HCT116 (cell line): ENCODE measurements at regions not wholly inside any gene's neighbourhood (a gene's known extent, or its start where the extent isn't known, plus 50 kb on each side); places are given as distances from the start of the nearest gene placed in this dataset.

Experiments
- ATAC-seq: fragments of 200-7000 bp; cut with Tn5 transposase; 2 replicates; pipeline ENCODE4 v1.9.1; 2020; ENCODE audit warnings: mild to moderate bottlenecking, moderate library complexity
- BruUV-seq: library from RNA; stranded (reverse); fragments of 400-500 nt; replicated peaks from 2 replicates; lab custom pipeline; 2021; lab: Mats Ljungman, UMichigan
- CTCF ChIA-PET: fragments of 300-600 bp; sonication (Branson Sonifier 250); formaldehyde crosslinking; loops from one replicate; lab custom pipeline; 2021; ENCODE audit warnings: antibody characterized with exemption; lab: Charles Lee
- POLR2A ChIA-PET: fragments of 300-600, 350-600 bp; sonication (Branson Sonifier 250); formaldehyde crosslinking; loops from one replicate; lab custom pipeline; 2021; ENCODE audit warnings: antibody characterized with exemption; lab: Charles Lee
- RAD21 ChIA-PET, 2 experiments: fragments of 300-600 bp; sonication (Branson Sonifier 250); formaldehyde crosslinking; loops; one replicate each; lab custom pipeline; 2023; ENCODE audit warnings: low total read pairs in 2 of 2; ENCODE audit not compliant: uncharacterized antibody in 2 of 2, unreplicated experiment in 2 of 2, low non-redundant PET in 1 of 2; lab: Charles Lee
- DNase-seq: peaks from one replicate; pipeline ENCODE4 v3.0.0-alpha.2; 2010; ENCODE audit warnings: low read depth, low spot score
- H2AFZ ChIP-seq: fragments of 200-600 bp; shearing (Covaris generic), sonication (generic); 2 replicates; pipeline ENCODE4 v1.6.1; 2017; ENCODE audit warnings: low read depth, mixed run types, mixed read lengths, antibody characterized with exemption, low read length; ENCODE audit not compliant: poor library complexity, severe bottlenecking
- H3K27ac ChIP-seq: 2 replicates; pipeline ENCODE4 v1.5.1; 2012; ENCODE audit warnings: low read depth, low read length
- H3K27me3 ChIP-seq: fragments of 200-600 bp; sonication (generic); 2 replicates; pipeline ENCODE4 v1.6.1; 2016; ENCODE audit warnings: mixed run types, low read length, mixed read lengths; ENCODE audit not compliant: insufficient read depth
- H3K36me3 ChIP-seq, 2 experiments: fragments of 200-500 bp in 1 of 2; fragments of 200-600 bp in 1 of 2; sonication (Bioruptor generic) in 1 of 2; sonication (generic) in 1 of 2; 2 replicates each; pipeline versions ENCODE4 v1.5.1 to v1.6.1; 2014 to 2016; ENCODE audit warnings: low read length in 2 of 2, inconsistent platforms in 1 of 2, mixed read lengths in 1 of 2, mixed run types in 1 of 2; ENCODE audit not compliant: insufficient read depth in 2 of 2, control insufficient read depth in 1 of 2
- H3K4me1 ChIP-seq, 2 experiments: fragments of 200-600 bp in 1 of 2; sonication (generic) in 1 of 2; 2 replicates each; pipeline versions ENCODE4 v1.5.1 to v1.6.1; 2012 to 2017; ENCODE audit warnings: low read length in 2 of 2, inconsistent platforms in 1 of 2, mild to moderate bottlenecking in 1 of 2, mixed read lengths in 1 of 2, mixed run types in 1 of 2, moderate library complexity in 1 of 2; ENCODE audit not compliant: insufficient read depth in 2 of 2, control insufficient read depth in 1 of 2
- H3K4me2 ChIP-seq: fragments of 200-600 bp; sonication (generic); 2 replicates; pipeline ENCODE4 v1.6.1; 2017; ENCODE audit warnings: mixed run types, low read length, mixed read lengths
- H3K4me3 ChIP-seq, 2 experiments: fragments of 200-600 bp in 1 of 2; sonication (generic) in 1 of 2; replicated peaks in 1 of 2; 2 replicates each; pipeline ENCODE4 v1.5.1; 2011 to 2016; ENCODE audit warnings: low read length in 2 of 2, control low read depth in 1 of 2, low read depth in 1 of 2, mild to moderate bottlenecking in 1 of 2, mixed read lengths in 1 of 2, mixed run types in 1 of 2
- H3K79me2 ChIP-seq: fragments of 200-600 bp; sonication (generic); 2 replicates; pipeline ENCODE4 v1.6.1; 2017; ENCODE audit warnings: mild to moderate bottlenecking, mixed run types, low read length, moderate library complexity, mixed read lengths; ENCODE audit not compliant: insufficient read depth
- H3K9ac ChIP-seq: fragments of 200-600 bp; sonication (generic); 2 replicates; pipeline ENCODE4 v1.6.1; 2016; ENCODE audit warnings: low read length, mixed read lengths
- H3K9me2 ChIP-seq: fragments of 200-600 bp; sonication (generic), shearing (Covaris generic); 2 replicates; pipeline ENCODE4 v1.6.1; 2017; ENCODE audit warnings: mixed run types, mild to moderate bottlenecking, moderate library complexity; ENCODE audit not compliant: insufficient read depth
- H3K9me3 ChIP-seq, 2 experiments: fragments of 200-500 bp in 1 of 2; fragments of 200-600 bp in 1 of 2; sonication (Bioruptor generic) in 1 of 2; sonication (generic) in 1 of 2; 2 replicates each; pipeline ENCODE4 v1.6.1; 2014 to 2017; ENCODE audit warnings: low read length in 2 of 2, mixed read lengths in 2 of 2, inconsistent platforms in 1 of 2, low read depth in 1 of 2, mild to moderate bottlenecking in 1 of 2, mixed run types in 1 of 2, moderate library complexity in 1 of 2; ENCODE audit not compliant: control insufficient read depth in 1 of 2, insufficient read depth in 1 of 2
- H4K20me1 ChIP-seq: fragments of 200-600 bp; sonication (generic), shearing (Covaris generic); 2 replicates; pipeline ENCODE4 v1.6.1; 2017; ENCODE audit warnings: mixed run types, mild to moderate bottlenecking, moderate library complexity; ENCODE audit not compliant: insufficient read depth
- CBX3 ChIP-seq: IDR thresholded peaks from 2 replicates; pipeline ENCODE4 v1.6.1; 2012; ENCODE audit warnings: low read depth
- EGR1 ChIP-seq: IDR thresholded peaks from 2 replicates; pipeline ENCODE4 v1.6.1; 2012; ENCODE audit warnings: low read depth
- ELF1 ChIP-seq: IDR thresholded peaks from 2 replicates; pipeline ENCODE4 v1.6.1; 2012; ENCODE audit warnings: low read depth, borderline replicate concordance
- EZH2phosphoT487 ChIP-seq: fragments of 200-600 bp; IDR thresholded peaks from 2 replicates; pipeline ENCODE4 v1.6.1; 2018; ENCODE audit warnings: antibody characterized with exemption, borderline replicate concordance
- JUND ChIP-seq: IDR thresholded peaks from 2 replicates; pipeline ENCODE4 v1.6.1; 2012
- POLR2A ChIP-seq: IDR thresholded peaks from 2 replicates; pipeline ENCODE4 v1.7.0; 2011; ENCODE audit warnings: borderline replicate concordance; ENCODE audit not compliant: insufficient read depth, insufficient read length; ENCODE audit errors: extremely low read depth
- POLR2AphosphoS5 ChIP-seq: IDR thresholded peaks from 2 replicates; pipeline ENCODE4 v1.6.1; 2011; ENCODE audit warnings: mild to moderate bottlenecking, low read depth, low read length, moderate library complexity
- SIN3A ChIP-seq: IDR thresholded peaks from 2 replicates; pipeline ENCODE4 v1.6.1; 2012; ENCODE audit warnings: low read depth
- SRF ChIP-seq: IDR thresholded peaks from 2 replicates; pipeline ENCODE4 v1.6.1; 2012; ENCODE audit warnings: low read depth
- ZNF274 ChIP-seq: fragments of 200-500 bp; sonication (Bioruptor generic); IDR thresholded peaks from 2 replicates; pipeline ENCODE4 v1.6.1; 2014; ENCODE audit warnings: mild to moderate bottlenecking, low read depth, low read length, inconsistent platforms
- intact Hi-C: fragments of 100-400 bp; cut with micrococcal nuclease; formaldehyde crosslinking; loops from 2 replicates; pipeline ENCODE4 v1.10.0; 2022
- TF ChIP-seq, protein P1 (sequence below): IDR thresholded peaks from 2 replicates; pipeline ENCODE4 v1.6.1; 2012; ENCODE audit warnings: low read depth

DNA sequence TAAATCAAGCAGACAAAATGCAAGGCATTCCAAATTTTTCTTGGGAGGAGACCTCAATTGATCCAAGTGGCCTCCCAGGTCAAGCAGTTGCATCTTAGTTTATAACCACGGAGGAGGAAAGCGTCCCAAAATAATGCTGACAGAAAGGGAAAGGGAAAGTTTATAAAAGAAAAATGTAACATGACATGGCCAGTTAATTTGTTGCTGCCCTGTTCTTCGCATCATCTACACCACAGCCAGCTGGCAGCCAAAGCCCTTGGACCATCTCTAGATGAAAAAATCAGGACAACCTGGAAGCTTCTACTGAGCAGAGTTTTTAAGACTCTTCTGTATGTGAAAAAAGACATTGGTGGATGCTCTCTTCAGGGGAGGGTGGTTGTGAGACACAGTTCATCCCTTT lies 128.8 kb upstream of the FBXL7 start:
- DNase-seq: no peak
- BruUV-seq: no TSS peak
- Histone ChIP-seq H3K36me3 (no peaks in the 10 kb centered on the region), H3K4me2 (no peak overlapping the region), H3K9me2 (no peaks in the 10 kb centered on the region), H3K9me3 (peaks cover 17 to 25% of the 10 kb centered on the region in 2 experiments; a peak in 2 of 4 replicates), H2AFZ (no peak overlapping the region), H3K4me3 (no peak overlapping the region), H3K27me3 (no peaks in the 10 kb centered on the region), H3K4me1 (no peaks in the 10 kb centered on the region), H3K79me2 (no peaks in the 10 kb centered on the region), H3K9ac (no peak overlapping the region)
- RAD21 ChIA-PET: no interaction called here
- POLR2A ChIA-PET: no interaction called here
- CTCF ChIA-PET: no interaction called here
- intact Hi-C loops: no loop called here
- TF ChIP-seq ZNF274 (no peak), ELF1 (no peak), JUND (no peak), CBX3 (no peak), EGR1 (no peak)
- TF ChIP-seq, protein P1, sequence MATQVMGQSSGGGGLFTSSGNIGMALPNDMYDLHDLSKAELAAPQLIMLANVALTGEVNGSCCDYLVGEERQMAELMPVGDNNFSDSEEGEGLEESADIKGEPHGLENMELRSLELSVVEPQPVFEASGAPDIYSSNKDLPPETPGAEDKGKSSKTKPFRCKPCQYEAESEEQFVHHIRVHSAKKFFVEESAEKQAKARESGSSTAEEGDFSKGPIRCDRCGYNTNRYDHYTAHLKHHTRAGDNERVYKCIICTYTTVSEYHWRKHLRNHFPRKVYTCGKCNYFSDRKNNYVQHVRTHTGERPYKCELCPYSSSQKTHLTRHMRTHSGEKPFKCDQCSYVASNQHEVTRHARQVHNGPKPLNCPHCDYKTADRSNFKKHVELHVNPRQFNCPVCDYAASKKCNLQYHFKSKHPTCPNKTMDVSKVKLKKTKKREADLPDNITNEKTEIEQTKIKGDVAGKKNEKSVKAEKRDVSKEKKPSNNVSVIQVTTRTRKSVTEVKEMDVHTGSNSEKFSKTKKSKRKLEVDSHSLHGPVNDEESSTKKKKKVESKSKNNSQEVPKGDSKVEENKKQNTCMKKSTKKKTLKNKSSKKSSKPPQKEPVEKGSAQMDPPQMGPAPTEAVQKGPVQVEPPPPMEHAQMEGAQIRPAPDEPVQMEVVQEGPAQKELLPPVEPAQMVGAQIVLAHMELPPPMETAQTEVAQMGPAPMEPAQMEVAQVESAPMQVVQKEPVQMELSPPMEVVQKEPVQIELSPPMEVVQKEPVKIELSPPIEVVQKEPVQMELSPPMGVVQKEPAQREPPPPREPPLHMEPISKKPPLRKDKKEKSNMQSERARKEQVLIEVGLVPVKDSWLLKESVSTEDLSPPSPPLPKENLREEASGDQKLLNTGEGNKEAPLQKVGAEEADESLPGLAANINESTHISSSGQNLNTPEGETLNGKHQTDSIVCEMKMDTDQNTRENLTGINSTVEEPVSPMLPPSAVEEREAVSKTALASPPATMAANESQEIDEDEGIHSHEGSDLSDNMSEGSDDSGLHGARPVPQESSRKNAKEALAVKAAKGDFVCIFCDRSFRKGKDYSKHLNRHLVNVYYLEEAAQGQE: no peak
- TF ChIP-seq, all 23 proteins: peak for 0
- no peaks in the 10 kb centered on the region for H4K20me1 ChIP-seq
- no peak for ATAC-seq
- no peak overlapping the region for H3K27ac ChIP-seq

DNA sequence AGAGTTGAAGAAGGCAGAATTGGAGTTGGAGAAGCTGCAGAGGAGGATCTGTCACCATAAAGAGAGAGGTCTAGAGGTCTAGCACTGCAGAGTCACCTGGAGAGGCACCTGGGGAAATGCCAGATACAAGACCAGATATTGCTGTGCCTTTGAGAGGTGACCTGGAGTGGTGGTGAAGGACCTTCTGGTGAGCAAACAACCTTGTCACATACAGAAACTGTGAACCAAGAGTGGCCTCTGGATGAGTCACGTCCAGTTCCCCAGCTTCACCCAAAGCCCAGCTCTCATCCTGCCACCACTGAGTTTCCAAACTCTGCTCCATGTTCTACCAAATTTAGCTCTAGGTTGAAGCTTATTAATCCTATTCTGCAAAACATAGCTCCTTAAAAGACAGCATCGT lies 131.1 kb upstream of the FBXL7 start:
- Histone ChIP-seq H3K27ac (no peak overlapping the region), H3K4me1 (no peaks in the 10 kb centered on the region), H3K9ac (no peak overlapping the region), H3K4me2 (no peak overlapping the region), H3K9me3 (peaks cover 22 to 23% of the 10 kb centered on the region in 2 experiments; a peak in 2 of 4 replicates), H3K9me2 (no peaks in the 10 kb centered on the region), H4K20me1 (no peaks in the 10 kb centered on the region), H3K4me3 (no peak overlapping the region), H3K36me3 (no peaks in the 10 kb centered on the region), H2AFZ (no peak overlapping the region), H3K79me2 (no peaks in the 10 kb centered on the region), H3K27me3 (no peaks in the 10 kb centered on the region)
- ChIA-PET RAD21 (no interaction called here), CTCF (no interaction called here), POLR2A (no interaction called here)
- no peak for TF ChIP-seq SIN3A
- no peak for TF ChIP-seq EGR1
- TF ChIP-seq EZH2phosphoT487: no peak
- no peak for TF ChIP-seq ELF1
- TF ChIP-seq, protein P1: no peak
- no peak for TF ChIP-seq POLR2A
- TF ChIP-seq POLR2AphosphoS5: no peak
- TF ChIP-seq SRF: no peak
- no peak for TF ChIP-seq JUND
- no TSS peak for BruUV-seq
- intact Hi-C loops: no loop called here
- DNase-seq (no peak), ATAC-seq (no peak)
